HG02938 (cell line): ENCODE measurements at regions not wholly inside any gene's neighbourhood (a gene's known extent, or its start where the extent isn't known, plus 50 kb on each side); places are given as distances from the start of the nearest gene placed in this dataset.

Source experiments
- ATAC-seq: cut with Tn5 transposase; IDR thresholded peaks from one replicate; pipeline ENCODE4 v1.9.1; 2021; ENCODE audit warnings: mild to moderate bottlenecking, moderate library complexity; ENCODE audit not compliant: unreplicated experiment

- no peak for ATAC-seq
These were observed 531.9 kb downstream of the QKI start for GRCh38 chr6:163946437-163946836.

GRCh38 chr6:163945808-163946207 lies 531.3 kb downstream of the QKI start:
- no peak for ATAC-seq

GRCh38 chr6:163944897-163945296 lies 530.4 kb downstream of the QKI start:
- ATAC-seq: no peak

DNA sequence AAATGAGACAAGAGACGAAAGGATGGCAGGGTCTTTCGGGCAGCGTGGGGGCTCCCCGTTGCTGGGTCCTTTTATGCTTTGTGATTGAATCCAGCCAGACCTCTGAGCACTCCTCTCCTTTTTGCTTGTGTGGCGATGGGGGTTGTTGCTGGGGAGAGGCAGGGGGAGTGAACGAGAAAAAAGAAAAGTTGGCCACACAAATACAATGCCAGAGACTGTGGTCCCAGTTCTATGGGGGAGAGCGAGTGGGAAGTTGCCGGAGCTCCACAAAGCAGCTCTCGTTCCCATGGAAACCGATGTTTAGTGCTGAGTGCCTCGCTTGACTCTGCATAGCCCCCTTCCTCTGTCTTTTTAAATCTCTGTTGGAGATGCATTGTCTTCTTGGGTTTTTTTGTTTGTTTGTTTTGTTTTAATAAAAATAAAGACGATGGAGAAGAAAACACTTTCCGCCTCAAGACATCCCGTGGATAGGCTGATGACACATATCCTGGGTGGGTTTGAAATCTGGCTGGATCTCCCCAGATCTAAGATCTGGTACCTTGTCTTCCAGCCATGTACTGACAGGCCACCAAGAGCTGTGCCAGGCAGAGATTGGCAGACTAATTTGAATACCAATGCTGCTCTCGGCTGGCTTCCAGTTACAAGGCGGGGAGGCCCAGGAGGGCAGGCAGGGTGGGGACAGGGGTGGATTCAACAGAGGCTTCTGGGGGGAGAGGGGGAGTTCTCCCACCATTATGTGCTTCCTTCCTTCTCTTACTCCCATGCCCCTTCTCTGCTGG lies 529.3 kb downstream of the QKI start:
- ATAC-seq: no peak

DNA sequence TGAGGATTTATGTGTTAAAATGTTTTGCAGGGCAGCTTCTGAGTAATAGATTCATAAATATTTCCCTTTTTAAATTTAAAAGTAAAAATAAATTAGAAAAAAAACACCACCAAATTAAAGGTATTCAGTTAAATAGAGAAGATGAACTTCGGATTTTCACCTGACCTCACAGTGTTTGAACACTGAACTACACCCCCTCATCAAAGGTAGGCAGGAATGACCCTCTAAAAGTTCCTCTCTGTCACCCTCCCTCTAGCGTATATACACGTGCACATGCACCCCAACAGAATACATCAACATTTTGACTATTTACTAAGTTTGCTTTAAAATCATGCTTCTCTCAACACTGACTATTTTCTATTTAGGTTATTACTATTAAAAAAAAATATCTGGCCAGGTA lies 528.3 kb downstream of the QKI start:
- ATAC-seq: no peak

DNA sequence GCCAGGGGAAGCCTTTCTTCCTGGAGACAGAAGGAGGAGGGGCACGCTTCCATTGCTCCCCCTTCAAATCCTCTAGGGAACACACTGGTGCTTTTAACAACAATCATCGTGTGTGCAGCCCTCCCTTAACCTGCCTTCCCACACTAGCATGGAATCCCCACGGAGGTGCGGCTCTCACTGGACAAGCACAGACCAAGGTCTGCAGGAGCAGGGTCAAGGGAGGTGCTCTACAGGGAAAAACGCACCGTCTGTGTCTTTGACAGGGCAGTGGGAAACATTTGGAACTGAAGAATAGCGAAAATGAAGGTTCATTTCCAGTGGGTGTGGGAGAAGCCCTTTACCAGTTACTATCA lies 527.1 kb downstream of the QKI start:
- ATAC-seq: no peak

DNA sequence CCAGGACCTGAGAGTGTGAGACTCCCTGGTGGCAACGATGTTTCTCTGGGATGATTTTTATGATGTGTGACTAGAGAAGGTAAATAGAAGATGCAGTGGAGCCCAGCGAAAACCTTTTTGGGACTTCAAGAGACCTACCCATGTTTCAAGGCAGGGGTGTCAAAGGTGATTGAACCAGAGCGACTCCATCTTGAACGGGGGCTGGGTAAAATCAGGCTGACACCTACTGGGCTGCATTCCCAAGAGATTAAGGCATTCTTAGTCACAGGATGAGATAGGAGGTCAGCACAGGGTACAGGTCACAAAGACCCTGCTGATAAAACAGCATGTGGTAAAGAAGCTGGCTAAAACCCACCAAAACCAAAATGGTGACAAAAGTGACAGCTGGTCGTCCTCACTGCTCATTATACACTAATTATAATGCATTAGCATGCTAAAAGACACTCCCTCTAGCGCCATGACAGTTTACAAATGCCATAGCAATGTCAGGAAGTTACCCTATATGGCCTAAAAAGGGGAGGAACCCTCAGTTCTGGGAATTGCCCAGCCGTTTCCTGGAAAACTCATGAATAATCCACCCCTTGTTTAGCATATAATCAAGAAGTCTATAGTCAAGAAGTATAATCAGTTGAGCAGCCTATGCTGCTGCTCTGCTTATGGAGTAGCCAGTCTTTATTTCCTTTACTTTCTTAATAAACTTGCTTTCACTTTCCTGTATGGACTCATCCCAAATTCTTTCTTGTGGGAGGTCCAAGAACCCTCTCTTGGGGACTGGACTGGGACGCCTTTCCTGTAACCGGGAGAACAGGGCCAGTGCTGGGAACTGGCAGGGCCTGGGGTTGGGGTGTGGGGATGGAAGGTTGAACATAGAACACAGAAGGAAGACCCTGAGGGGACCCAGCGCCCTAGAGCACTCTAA lies 526.4 kb downstream of the QKI start:
- ATAC-seq: no peak

- no peak for ATAC-seq
These were observed 522.6 kb downstream of the QKI start for GRCh38 chr6:163937071-163937470.

- no peak for ATAC-seq
These were observed 520.7 kb downstream of the QKI start for GRCh38 chr6:163935158-163935762.

DNA sequence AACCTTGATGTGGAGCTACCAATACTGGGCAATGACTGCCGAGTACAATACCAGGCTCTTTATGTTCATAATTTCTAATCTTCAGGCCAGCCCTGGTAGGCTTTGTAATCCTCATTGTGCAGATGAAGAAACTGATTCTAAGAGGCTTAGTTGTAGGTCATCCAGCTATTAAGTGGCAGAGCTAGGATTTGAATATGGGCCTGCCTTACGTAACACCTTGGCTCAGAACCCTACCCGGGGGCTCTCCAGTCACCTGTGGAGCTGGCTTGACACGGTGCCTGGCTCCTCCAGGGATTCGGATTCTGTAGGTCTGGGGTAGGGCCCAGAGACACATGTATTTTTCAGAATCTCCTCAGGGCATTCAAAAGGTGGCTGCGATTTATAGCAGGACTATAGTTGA lies 515.5 kb downstream of the QKI start:
- ATAC-seq: no peak

DNA sequence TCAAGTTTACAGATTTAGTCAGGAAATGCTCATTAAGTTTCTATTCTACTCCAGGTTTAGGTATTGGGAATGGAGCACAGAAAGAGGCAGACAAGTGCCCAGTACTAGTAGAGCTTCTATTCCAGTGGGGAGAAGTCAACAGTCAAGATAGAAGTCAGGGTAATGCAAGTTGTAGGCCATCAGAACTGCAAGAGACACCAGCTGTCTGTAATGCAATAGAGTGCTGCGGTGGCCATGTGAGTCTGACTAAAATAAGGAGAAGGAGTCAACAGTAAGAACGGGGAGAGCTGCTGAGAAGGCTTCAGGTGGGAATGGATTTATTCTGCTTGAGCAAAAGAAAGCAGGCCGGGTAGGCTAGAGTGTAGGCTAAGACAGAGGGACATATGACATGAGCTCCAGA lies 515.0 kb downstream of the QKI start:
- ATAC-seq: no peak

DNA sequence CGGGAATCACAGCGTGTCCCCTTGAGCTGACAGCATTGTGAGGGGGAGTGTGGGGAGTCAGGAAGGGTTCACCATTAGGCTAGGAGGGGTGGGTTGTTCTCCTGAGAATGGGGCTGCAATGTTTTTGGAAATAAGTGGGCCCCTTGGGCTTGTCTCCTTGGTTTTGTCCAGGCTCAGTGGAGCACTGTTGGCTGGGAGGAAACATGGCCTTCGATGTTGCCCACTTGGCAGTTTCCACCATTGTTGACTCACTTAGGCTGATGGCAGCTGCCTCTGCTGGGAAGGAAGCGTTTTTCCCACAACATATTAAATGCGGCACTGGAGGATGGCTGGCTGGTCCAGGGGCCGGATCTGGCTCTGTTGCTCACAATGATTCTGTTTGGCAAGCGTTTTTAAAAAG lies 512.1 kb downstream of the QKI start:
- ATAC-seq: no peak

- ATAC-seq: no peak
These were observed 511.3 kb downstream of the QKI start for GRCh38 chr6:163925839-163926238.

- ATAC-seq: no peak
These were observed 509.3 kb downstream of the QKI start for GRCh38 chr6:163923658-163924411.

DNA sequence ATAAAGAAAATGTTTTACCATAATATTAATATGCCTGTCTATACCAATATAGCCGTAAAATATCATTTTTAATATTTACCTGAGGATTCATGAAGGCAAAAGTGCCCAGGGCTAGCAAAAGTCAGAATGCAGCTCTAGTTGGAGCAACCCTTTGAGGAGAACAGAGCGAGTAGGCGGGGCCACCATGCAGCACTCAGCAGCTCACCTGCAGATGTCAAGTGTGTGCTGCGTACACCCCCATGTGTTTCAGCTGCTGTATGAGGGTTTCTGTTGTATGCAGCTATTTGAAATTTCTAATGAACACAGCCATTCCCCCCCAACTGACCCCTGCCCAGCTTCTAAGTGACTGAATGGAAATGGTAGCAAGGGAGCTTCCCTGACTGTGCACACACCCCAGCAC lies 508.0 kb downstream of the QKI start:
- no peak for ATAC-seq

DNA sequence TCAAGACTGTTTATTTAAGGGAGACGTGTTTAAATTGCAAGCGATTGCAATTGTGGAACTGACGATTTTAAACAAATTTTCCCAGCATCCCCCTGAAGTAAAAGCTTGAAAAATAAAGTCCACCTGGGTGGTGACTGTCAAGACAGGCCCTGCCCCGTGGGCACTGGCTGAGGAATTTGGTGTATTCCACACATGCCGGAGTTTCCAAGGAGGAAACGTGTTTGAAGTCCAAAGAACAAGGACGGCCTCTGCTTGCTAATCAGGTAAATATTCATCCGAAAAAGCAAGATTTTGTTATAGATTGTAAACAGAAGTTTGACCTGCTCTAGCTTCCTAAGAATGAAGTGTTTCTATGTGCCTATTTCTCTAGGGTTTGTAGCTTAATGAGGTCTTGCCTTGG lies 505.1 kb downstream of the QKI start:
- ATAC-seq: no peak

DNA sequence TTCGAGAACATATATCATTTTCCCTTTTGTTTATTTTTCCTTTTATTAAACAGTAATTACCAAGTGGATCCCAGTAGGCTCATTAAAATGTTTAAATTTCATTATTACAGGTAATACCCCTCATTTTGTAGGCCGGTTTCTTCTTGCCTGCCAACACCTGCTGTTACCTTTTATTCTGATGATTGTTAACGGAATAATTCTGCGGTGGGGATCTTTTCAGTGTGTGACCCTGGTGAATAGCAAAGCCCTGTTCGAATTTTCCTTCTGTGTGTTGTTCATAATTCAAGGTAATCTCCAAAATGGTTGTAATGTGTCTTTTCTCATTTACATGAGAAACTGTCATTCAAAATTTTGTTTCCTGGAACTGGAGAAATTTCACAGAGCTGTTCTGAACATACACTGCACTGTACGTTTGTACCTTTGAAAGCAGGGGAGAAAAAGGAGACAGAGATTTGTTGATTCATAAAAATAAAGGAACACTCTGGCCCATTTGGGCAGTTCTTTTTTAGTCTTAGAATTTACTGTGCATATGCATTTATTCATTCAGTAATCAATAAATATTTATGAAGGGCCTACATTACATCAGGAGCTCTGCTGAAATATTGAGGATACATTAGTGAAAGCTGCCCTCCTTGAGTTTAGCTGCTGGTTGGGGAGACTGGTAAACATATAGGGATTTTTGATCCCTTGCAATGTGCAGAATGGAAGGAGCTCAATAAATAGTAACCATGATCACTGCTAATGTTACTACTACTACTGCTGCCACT lies 502.0 kb downstream of the QKI start:
- no peak for ATAC-seq

DNA sequence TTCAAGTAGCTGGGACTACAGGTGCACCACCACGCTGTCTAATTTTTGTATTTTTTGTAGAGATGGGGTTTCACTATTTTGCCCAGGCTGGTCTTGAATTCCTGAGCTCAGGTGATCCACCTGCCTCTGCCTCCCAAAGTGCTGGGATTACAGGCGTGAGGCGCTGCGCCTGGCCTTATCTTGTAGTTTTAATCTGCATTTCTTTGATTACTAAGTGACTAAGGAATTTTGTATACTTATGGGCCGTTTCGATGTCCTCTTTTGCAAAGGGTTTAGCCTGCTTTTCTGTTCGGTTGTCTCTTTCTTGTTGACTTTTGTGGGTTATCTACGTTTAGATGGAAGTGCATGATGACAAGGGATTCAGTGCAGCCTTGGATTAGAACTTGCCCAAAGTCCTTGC lies 500.6 kb downstream of the QKI start:
- no peak for ATAC-seq

GRCh38 chr6:163913045-163913444 lies 498.5 kb downstream of the QKI start:
- ATAC-seq: no peak

GRCh38 chr6:163906006-163906710 lies 491.6 kb downstream of the QKI start:
- ATAC-seq: no peak
